GM12892 (cell line): ENCODE measurements at regions not wholly inside any gene's neighbourhood (a gene's known extent, or its start where the extent isn't known, plus 50 kb on each side); places are given as distances from the start of the nearest gene placed in this dataset.

ENCODE experiments used
- DNase-seq: peaks from one replicate; pipeline ENCODE4 v3.0.0; 2011; ENCODE audit not compliant: insufficient read length
- FAIRE-seq: peaks from 2 replicates; lab custom pipeline; 2011; peaks lifted over from hg19 to GRCh38; lab: Jason Lieb, UNC
- POLR2A ChIP-seq: IDR thresholded peaks from 2 replicates; pipeline ENCODE4 v1.6.1; 2011; ENCODE audit warnings: low read depth, low read length, control low read depth
- POLR2AphosphoS5 ChIP-seq: IDR thresholded peaks from 2 replicates; pipeline ENCODE4 v1.6.1; 2011; ENCODE audit warnings: low read depth, low read length, control low read depth
- TAF1 ChIP-seq: IDR thresholded peaks from 2 replicates; pipeline ENCODE4 v1.6.1; 2011; ENCODE audit warnings: low read depth, mild to moderate bottlenecking, control low read depth, low read length, borderline replicate concordance

DNA sequence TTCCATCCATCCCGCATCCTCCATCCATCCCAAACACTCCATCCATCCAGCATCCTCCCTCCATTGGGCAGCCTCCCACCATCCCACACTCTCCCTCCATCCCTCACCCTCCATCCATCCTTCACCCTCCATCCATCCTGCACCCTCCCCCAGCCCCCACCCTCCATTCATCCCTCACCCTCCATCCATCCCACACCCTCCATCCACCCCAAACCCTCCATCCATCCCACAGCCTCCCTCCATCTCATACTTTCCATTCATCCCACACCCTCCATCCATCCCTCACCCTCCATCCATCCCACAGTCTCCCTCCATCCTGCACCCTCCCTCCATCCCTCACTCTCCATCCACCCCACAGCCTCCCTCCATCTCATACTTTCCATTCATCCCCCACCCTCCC, 60.4 kb downstream of the FOXI2 start:
- FAIRE-seq = peak; percentile 77
- no peak for TF ChIP-seq TAF1
- no peak for TF ChIP-seq POLR2A
- no peak for TF ChIP-seq POLR2AphosphoS5
- peak; percentile 8 for DNase-seq

DNA sequence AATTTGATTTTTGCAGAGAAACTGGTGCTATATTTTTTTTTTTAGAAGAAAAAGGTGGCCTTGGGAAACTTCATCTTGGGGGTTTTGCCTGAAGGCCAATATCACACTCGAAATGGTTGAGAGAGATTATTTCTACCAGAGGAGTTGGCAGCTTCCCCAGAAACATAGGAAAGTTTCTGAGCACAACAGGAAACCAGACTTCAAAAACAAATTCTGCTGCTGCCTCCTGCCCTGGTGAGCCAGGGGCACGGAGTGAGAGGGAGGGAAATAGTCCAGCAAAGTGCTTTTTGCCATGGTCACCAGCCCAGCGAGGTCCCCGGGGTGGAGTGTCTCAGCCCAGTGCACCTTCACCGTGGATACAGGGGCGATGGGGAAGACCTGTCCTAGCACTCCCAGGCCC, 61.1 kb downstream of the FOXI2 start:
- FAIRE-seq = no peak
- DNase-seq = no peak

DNA sequence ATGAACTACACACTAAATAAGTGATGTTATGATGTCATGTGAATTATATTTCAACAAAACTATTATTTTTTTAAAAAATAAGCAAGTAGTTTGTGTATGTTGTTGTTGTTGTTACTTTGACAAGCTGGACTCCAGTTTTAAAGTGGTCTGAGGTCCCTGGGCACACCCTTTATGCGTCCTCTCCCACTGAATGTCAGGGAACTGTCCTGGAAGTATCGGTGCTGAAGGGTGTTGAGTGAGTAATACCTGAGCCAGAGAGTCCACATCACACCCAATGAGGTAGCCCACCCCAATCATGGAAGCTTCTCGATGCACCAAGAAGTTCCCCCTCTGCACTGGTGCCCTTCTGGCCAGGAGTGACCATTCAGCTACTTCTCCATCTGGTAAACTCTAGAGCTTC, 64.3 kb downstream of the FOXI2 start:
- no peak for FAIRE-seq
- TF ChIP-seq TAF1 = no peak
- TF ChIP-seq POLR2AphosphoS5 = no peak
- TF ChIP-seq POLR2A = no peak
- DNase-seq = no peak

More for the DNA sequence above, 61.1 kb downstream of the FOXI2 start:
- no peak for TF ChIP-seq POLR2A
- TF ChIP-seq POLR2AphosphoS5 = no peak
- TF ChIP-seq TAF1 = no peak

DNA sequence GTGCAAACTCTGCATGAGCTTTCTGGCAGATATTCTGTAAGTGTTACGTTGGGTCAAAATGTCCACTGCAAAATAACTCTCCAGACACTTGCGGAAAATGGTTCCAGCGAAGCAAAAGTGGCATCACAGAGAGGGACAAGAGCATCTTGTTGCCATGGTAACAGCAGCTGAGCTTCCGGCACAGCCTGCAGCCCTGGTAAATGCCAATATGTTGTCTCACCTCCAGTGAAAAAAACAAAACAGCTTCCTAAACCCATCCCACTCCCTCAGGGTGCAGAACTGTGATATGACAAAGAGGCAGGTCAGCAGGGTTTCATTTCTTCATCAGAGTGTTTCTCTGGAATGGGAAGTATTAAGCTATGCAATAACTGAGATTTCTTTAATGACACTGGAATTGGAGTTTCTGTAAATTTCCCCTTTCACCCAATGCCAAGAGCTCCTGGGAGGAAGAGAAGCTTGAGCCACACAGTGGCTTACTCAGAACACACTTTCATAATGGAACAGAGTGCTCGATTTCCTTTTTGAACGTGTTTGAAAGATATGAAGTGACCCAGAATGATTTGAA, 65.6 kb downstream of the FOXI2 start:
- TF ChIP-seq TAF1 (no peak), POLR2A (no peak), POLR2AphosphoS5 (no peak)
- FAIRE-seq = no peak
- no peak for DNase-seq

DNA sequence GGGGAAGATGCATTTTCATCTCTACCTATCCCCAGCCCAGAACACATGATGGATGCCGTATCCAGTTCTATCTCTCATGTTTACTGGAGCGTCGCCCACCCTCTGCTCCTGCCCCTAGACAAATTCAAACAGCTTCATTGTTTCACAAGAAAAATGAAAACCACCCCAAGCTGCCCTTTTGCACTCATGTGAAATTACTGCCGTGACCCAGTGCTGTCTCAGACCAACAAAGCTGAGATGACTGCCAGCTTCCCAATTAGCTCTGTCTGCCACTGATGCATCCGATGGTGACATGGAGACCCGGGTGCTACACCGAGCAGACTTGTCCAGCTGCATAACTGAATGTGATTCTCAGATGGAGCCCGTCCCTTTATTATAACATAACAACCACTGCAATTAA, 67.7 kb downstream of the FOXI2 start:
- TF ChIP-seq TAF1 = no peak
- no peak for TF ChIP-seq POLR2A
- TF ChIP-seq POLR2AphosphoS5 = no peak
- no peak for DNase-seq
- FAIRE-seq = no peak

DNA sequence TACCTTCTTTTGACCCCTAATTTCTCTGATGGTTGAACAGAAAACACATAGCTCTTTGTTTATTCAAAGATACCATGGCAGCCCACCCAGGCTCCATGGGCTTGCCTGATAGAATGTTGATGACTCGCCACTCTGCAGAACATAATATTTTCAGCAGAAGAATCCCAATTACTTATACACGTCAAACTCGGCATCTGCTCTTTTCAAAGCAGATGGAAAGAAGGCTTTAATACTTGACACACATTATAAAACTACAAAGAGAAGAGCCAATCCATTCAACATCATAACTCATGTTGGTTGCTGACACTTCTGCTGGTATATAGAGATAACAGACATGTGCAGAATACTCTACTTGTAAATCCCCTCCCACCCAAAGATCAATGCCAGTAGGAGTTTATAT, 69.0 kb downstream of the FOXI2 start:
- no peak for TF ChIP-seq POLR2A
- no peak for TF ChIP-seq TAF1
- no peak for TF ChIP-seq POLR2AphosphoS5
- FAIRE-seq = no peak
- no peak for DNase-seq

DNA sequence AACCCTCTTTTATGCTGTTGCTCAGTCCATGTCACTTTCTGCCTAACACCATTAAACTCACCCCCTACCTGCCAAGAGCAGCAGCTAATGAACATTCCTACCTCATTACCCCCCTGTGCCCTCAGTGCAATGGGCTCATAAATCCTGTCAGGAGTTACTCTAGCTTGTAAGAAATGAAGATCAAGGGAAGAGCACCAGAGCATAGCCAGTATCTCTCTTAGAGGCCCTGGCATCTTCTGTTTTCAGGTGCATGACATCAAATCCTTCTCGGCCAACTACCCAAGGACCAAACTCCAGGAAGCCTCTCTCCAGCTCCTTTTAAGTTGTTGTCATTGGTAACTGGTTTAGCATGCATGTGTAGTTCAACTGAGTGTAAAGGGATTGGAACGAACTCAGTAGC, 75.1 kb downstream of the FOXI2 start:
- DNase-seq (no peak), FAIRE-seq (no peak)
- TF ChIP-seq TAF1 = no peak
- TF ChIP-seq POLR2A = no peak
- TF ChIP-seq POLR2AphosphoS5 = no peak

DNA sequence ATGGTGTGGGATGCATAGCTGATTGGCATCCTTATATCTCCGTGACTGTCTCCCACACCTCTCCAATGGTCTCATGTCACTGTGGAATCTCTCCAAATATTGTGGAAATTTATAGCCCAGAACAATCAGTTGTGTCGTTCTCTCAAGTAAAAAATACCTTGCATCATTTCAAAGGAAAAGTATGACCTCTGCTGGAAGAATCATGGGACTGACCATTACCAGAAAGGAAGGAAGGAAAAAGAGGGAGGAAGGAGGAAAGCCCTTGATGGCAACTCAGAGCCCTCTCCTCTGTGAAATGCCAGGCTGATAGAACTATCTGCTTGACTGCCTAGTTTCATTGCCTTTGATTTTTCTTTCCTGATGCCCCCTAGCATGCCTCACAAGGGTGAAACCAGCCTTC, 76.3 kb downstream of the FOXI2 start:
- TF ChIP-seq POLR2AphosphoS5 (no peak), TAF1 (no peak), POLR2A (no peak)
- DNase-seq = no peak

DNA sequence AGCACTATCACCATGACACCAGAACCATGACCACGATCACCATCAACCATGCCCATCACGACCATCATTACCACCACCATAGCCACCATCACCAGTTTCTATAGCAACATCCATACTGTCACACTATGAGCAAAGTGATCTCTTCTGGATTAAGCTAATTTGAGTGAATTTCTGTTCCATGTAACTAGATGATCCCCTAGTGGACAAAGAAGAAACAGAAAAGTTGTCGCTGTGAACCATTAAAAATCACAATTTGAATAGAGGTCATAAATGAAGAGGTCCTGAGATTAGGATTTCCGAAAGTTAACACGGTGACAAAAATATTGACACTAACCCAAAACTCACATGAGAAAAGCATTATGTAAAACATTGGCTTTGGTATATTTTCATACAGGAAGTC, 77.6 kb downstream of the CLRN3 start:
- TF ChIP-seq TAF1 = no peak
- TF ChIP-seq POLR2AphosphoS5 = no peak
- no peak for TF ChIP-seq POLR2A
- FAIRE-seq = peak; percentile 27
- DNase-seq = no peak

More for the DNA sequence above, 76.3 kb downstream of the FOXI2 start:
- FAIRE-seq = no peak

DNA sequence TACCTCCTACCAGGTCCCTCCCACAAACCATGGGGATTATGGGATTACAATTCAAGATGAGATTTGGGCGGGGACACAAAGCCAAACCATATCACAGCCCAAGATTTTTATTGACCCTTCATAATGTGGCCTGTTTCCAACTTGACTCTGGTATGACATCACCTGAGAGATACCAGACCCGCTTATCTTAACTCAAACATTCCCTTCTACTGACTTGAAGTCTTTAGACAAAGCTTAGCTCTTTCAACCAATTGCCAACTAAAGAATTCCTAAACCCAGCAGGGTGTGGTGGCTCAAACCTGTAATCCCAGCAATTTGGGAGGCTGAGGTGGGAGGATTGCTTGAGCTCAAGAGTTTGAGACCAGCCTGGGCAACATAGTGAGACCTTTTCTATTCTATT, 67.9 kb downstream of the CLRN3 start:
- no peak for DNase-seq
- TF ChIP-seq TAF1 (no peak), POLR2A (no peak), POLR2AphosphoS5 (no peak)
- FAIRE-seq = no peak

DNA sequence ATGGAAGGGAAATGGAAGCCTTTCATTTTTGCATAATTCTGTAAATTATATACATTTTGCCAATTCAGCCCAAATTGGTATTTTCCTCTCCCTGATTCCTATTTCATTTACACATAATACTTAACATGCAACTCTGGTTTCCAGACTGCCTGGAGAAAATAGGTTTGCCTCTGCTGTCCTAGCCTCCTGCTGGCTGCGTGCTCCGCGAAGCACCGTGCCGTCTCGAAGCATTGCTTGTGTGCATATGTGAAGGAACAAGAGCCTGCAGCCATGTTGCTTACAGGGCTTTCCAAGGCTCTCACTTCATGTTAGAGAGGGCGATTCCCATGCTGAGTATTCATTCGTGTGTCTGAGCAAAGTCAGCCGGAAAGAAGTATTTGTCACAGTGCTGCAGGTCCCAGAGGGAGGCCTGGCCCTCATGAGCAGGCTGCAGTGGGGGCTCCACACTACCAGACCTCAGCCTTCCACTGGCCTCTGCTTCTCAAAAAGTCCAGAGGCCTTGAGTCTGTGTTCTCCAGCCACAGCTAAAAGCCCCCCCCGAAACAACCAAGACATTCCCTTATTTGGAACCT, 66.5 kb downstream of the CLRN3 start:
- no peak for FAIRE-seq
- TF ChIP-seq POLR2A (no peak), TAF1 (no peak), POLR2AphosphoS5 (no peak)
- DNase-seq = no peak
